Activated effector memory CD4-positive, alpha-beta T cell treated with anti-CD3 and anti-CD28 coated beads, Interleukin-2, amount 50 U/mL, for 16 hours (primary cell): ENCODE measurements at regions not wholly inside any gene's neighbourhood (a gene's known extent, or its start where the extent isn't known, plus 50 kb on each side); places are given as distances from the start of the nearest gene placed in this dataset.

Experiments used
- DNase-seq: peaks from one replicate; pipeline ENCODE4 v3.0.0-alpha.2; 2020

GRCh38 chr2:118738106-118738505 is 109.3 kb downstream of the EN1 start:
- no peak for DNase-seq

GRCh38 chr2:118737684-118738083 is 109.8 kb downstream of the EN1 start:
- no peak for DNase-seq

- DNase-seq, result no peak
These were observed 115.0 kb downstream of the EN1 start for GRCh38 chr2:118732432-118732831.

- DNase-seq, result no peak
These were observed 116.0 kb downstream of the EN1 start for GRCh38 chr2:118731413-118731812.

- DNase-seq, result no peak
These were observed 117.0 kb downstream of the EN1 start for GRCh38 chr2:118730405-118730804.

- DNase-seq, result no peak
These were observed 117.7 kb downstream of the EN1 start for GRCh38 chr2:118729760-118730159.

GRCh38 chr2:118728984-118729383 is 118.5 kb downstream of the EN1 start:
- no peak for DNase-seq

GRCh38 chr2:118726821-118727220 is 120.6 kb downstream of the EN1 start:
- no peak for DNase-seq

- no peak for DNase-seq
These were observed 124.1 kb downstream of the EN1 start for GRCh38 chr2:118723394-118723793.

GRCh38 chr2:118722976-118723375 is 124.5 kb downstream of the EN1 start:
- DNase-seq, result no peak

GRCh38 chr2:118721817-118722551 is 125.5 kb downstream of the EN1 start:
- DNase-seq, result no peak

- no peak for DNase-seq
These were observed 126.6 kb downstream of the EN1 start for GRCh38 chr2:118720866-118721265.

GRCh38 chr2:118718921-118719320 is 128.5 kb downstream of the EN1 start:
- no peak for DNase-seq

- DNase-seq, result no peak
These were observed 131.3 kb downstream of the EN1 start for GRCh38 chr2:118716102-118716501.

GRCh38 chr2:118714118-118714517 is 133.3 kb downstream of the EN1 start:
- no peak for DNase-seq

GRCh38 chr2:118711603-118712002 is 135.8 kb downstream of the EN1 start:
- DNase-seq, result no peak

- no peak for DNase-seq
These were observed 137.0 kb downstream of the EN1 start for GRCh38 chr2:118710481-118710880.

GRCh38 chr2:118709786-118710185 is 137.7 kb downstream of the EN1 start:
- no peak for DNase-seq

- no peak for DNase-seq
These were observed 140.6 kb downstream of the EN1 start for GRCh38 chr2:118706844-118707243.

GRCh38 chr2:118706371-118706770 is 141.1 kb downstream of the EN1 start:
- DNase-seq, result no peak

- DNase-seq, result no peak
These were observed 142.4 kb downstream of the EN1 start for GRCh38 chr2:118705032-118705431.

- DNase-seq, result no peak
These were observed 147.8 kb downstream of the EN1 start for GRCh38 chr2:118699447-118700175.

- no peak for DNase-seq
These were observed 148.9 kb downstream of the EN1 start for GRCh38 chr2:118698564-118698963.

- DNase-seq, result no peak
These were observed 149.7 kb downstream of the EN1 start for GRCh38 chr2:118697781-118698180.
